ENCODE measurements at regions not wholly inside any gene's neighbourhood (a gene's known extent, or its start where the extent isn't known, plus 50 kb on each side); places are given as distances from the start of the nearest gene placed in this dataset.

DNA sequence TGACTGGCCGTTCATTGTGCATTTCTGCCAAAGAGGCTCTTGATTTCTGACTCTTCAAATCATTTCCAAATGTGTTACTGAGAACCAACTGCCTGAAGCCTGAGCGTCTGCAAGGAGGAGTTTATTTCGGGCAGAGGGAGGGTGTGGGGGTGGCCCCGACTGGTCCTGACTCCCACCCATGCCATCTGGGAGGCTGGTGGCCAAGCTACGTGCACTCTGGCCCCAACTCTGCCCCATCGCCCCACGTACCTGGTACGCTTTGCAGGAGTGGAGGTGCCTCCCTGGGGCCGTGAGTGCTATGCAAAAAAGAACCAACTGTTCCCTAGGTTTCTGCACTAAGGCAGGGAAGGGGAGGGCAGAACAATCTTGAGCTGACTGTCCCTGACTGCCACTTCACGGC, 846.8 kb downstream of the BRD1 start:
- DNase-seq: no peak

DNA sequence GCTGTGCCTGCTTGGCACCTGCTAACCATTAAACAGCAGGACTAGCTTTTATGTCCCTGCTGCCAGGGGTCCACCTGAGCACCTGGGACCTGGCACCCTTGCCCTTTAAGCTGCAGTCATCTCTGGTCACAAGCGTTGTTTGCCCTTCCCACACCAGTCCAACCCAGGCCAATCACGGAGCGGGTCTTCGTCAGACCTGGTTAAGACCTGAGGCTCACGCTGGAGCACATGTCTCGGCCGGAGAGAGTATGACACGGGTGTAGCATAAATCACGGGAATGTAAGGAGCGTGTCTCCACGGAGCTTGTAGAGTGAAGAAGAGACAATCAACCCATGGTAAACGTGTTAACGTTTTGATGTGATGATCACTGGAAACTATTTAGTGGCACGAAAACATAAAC, 847.3 kb downstream of the BRD1 start:
- DNase-seq: no peak

DNA sequence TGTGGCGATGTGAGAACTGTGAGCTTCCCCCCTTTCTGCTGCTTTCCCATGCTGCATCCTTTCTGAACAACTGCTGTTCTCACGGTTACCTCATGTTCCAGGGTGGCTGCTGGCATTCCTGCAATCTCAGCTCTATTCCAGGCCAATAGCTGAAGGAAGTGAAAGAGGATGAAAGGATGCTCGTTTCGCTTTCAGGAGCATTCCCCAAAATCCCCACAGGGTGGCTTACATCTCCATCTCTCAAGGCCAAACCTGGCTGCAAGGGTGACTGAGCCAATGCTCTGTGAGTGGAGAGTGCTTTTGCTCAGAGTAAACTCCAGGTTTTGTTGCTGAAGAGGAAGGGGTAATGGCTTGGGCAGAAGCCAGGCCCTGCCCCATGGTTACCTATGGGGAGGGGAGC, 848.2 kb downstream of the BRD1 start:
- DNase-seq: no peak

DNA sequence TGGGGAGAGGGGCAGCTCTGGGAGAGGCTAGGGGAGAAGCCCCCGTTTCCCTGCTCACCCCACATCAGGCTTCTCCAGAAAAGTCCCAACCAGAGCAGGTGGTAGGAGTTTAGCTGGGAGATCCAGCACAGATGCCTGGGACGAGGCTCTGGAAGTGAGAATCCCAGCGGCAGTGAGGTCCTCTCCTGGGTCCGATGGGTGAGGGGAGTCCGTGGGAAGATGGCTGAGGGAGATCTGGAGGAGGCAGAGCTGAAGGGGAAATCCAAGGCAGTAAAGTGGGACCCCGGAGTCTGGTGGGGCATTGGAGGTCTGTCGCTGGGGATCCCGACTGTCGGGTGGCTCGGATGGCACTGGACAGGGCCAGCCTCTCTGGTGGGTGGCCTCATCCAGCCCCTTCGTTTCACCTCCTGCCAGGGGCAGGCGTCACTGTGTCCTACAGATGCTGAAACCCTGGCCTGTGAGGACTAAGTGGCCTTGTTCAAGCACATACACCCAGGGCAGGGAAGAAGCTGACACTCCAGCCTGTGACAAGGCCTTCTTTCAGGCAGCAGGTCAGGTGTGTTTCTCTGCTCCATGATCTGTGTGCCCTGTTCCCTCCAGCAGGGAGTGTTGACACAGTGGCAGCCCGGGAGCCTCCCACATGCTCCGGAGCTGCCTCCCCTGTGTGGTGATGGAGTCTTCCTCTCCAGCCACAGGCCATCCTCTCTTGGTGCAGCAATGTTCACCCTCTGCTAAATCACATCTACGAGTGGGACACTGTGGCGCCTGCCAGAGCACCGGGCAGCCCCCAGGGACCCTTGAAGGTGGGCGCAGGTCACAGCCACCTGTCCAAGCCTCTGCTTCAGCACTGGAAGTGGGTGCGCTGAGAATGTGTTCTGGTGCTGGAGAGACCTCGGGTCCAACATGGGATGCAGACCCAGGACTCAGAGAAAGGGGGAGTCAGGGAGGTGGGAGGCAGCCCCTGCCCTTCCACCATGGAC, 850.8 kb downstream of the BRD1 start:
- DNase-seq: no peak

GRCh38 chr22:48975886-48976285, 851.8 kb downstream of the BRD1 start:
- no peak for DNase-seq

DNA sequence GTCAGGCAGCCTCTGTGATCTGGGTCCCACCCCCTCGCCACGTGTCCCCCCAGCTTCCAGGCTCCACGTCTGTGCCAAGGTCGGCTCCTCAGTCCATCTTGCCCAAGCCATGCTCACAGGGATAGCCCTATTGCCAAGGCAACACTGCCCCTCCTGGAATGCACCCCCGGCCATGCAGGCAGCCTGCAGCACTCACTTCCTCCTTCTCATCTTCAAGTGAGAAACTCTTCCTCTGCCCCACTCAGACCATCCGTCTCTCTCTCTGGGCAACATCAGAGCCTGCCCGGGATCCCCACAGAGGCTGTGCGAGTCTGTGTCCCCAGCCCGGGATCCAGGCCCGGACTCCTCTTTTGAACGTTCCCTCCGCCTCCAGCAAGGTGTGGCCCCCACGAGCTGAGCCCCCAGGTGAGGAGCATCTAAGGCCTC, 852.3 kb downstream of the BRD1 start:
- no peak for DNase-seq

DNA sequence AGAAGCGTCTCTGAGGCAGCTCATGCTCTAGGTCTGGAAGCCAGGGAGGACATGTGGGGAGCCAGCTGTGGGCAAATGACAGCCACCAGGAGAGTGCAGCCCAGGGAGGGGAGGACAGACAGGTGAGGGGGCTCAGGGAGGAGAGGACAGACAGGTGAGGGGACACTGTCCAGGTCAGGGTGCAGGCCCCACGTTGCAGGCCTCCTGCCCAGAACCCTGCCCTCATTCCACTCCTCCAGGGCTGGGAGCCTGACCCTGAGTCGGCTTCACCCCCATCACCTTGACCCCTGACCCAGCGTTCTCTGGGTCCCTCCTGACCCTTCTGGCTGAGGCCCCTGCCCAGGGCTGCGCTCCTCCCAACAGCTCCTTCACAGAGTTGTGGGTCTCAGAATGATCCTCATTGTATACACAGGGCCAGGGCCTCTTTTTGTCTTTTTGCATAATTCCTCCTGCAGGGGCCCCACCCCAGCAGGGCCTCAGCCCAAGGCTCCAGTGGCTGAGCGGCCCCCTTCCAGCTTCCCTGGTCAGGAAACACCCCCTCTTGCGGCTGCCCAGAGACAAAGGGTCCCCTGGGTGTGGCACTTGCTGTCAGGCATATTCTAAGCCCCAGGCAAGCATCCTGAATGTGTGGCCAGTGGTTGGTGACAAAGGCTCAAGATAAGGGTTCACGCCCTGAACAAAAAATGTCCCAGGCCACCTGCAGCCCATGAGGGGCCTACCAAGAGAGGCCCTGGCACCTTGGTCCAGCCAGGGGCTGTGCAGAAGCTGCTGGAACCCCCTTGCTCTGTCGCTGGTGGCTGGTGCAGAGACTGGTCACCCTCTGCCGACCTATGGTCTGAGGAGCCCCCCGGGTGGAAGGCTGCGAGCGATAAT, 853.0 kb downstream of the BRD1 start:
- DNase-seq: no peak

DNA sequence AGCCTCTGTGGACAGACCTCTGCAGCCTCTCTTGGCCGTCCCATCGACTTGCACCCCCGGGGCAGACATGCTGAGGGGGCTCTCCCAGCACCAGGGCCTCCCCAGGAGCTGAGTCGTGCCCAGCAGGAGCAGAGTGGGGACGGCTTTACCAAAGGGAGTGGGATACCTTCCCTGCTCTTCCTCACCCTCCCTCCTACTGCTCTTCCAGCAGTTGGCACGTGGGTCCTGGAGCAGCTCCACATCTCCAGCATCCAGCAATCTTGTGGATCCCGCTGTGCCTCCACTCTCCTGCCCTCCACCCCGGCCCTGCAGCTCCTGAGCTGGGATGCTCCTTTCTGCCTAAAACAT, 854.0 kb downstream of the BRD1 start:
- no peak for DNase-seq

- no peak for DNase-seq
Measured at GRCh38 chr22:48972979-48973693, 854.5 kb downstream of the BRD1 start.

- DNase-seq: no peak
Measured at GRCh38 chr22:48968201-48968959, 859.3 kb downstream of the BRD1 start.

DNA sequence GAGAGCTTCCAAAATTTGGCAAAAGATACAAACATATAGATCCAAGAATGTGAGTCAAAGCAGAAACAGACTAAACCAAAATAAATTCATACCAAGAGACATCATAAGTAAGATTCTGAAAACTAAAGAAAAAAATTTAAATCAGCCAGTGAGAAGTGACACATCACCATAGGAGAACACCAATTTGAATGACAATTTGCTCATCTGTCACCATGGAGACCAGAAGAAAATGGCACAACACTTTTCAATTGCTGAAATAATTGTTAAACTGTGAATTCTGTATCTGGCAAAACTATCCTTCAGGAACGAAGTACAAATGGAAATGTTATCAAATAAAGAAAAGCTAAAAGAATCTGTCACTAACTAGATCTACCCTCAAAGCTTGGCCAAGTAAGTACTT, 864.3 kb downstream of the BRD1 start:
- DNase-seq: no peak

- DNase-seq: no peak
Measured at GRCh38 chr22:48961705-48962104, 866.0 kb downstream of the BRD1 start.

DNA sequence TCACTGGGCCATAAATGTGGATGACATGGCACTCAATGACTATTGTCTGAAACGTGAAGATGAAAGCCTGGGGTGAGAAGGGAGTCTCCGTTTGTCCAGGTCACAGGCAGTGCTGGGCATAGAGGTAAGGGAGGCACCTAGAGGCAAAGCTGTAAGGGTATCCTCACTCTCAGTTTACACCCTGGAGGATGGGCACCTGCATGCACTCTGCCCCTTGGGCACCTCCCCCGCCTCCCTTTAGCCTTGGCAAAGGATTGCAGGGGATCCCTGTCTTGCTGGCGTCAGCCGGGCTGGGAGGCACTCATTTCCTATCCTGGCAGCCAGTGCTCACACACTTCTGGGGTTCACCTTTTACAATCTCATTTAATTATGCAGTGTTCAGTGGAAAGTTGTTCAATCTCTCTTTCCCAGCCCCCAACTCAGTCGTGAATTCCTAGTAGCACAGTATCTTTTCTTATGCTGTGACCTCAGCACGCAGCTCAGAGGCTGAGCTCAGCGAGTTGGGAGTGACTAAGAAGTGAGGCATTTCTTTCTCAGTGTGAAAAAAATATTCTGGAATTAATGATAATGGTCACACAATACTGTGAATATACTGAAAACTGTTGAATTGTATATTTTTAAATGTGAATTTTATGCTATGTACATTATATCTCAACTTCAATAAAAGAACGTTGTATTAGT, 866.6 kb downstream of the BRD1 start:
- DNase-seq: no peak

- DNase-seq: no peak
Measured at GRCh38 chr22:48960576-48960975, 867.1 kb downstream of the BRD1 start.

- DNase-seq: no peak
Measured at GRCh38 chr22:48959496-48959895, 868.2 kb downstream of the BRD1 start.

DNA sequence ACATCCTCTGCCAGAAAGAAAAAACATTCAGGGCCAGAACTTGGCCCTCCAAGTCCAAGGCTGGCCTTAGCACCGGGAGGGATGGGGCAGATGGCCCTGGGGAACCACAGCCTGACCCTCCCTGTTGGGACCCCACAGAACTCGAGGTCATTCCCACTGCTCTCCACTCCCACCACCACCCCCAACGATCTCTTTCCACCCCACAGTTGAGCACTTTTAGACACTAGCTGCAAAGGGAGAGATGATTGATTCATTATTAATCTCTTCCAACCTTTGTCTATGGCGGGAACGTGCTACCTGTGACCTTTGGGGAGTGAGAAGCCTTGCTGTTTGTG, 869.7 kb downstream of the BRD1 start:
- no peak for DNase-seq

- no peak for DNase-seq
Measured at GRCh38 chr22:48957311-48957986, 870.2 kb downstream of the BRD1 start.

DNA sequence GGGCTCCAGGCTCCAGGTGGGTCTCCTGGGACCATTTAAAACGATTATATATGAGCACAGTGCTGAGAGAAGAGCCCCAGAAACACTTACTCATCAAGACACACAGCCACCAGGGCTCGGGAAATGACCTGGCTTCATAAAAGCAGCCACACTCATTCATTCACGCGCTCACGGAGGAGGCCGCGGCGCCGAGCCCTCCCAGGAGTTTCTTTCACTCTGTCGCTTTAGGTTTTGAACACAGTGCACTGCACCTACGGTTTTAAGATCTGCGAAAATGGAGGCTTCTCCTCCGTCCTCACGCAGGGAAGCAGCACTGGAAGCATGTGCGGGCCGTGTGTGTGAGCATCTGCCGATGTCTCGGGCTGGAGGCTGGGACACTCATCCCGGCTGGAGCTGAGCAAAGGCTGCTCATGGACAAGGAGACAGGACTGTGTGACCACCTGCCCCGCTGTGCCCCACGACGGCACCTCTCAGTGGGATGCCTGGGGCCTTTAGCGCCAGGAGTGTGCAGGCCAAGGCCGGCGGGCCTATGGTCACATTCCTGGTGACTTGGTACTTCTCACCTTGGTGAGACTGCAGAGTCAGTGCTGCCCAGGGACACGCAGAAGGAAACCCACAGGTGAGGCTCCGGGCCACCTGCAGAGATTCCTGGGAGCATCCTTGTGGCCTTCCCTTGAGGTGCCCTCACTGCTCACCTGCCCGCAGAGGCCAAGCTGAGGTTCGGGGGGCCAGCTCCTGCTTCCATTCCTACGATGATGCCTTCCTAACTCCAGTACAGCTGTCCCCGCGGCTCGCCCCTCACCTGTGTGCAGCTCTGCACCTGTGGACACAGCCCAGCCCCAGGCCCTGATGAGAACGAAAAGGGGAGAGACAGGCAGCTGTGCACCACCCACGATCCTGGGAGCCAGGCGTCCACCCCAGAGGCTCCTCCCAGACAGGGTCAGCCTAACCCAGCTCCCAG, 872.0 kb downstream of the BRD1 start:
- DNase-seq: no peak

GRCh38 chr22:48954781-48955311, 872.8 kb downstream of the BRD1 start:
- DNase-seq: no peak

DNA sequence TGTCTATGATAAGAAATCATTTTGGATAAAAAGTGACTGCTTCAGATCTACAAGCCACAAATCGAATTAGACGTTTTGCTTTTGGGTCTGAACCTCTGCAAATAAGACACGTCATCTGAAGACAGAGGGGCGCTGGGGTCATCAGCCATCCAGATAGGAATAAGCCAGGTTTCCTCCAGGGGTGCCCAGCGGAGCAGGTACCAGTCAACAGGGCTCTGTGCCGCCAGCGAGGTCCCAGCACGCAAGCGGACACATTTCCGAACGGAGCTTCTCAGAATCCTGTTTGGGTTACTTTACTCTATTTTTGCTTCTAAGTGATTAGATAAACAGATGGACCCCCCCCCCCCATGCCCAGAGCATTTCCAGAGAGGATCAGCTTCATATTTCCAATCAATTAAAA, 873.8 kb downstream of the BRD1 start:
- DNase-seq: no peak
